ENCODE measurements at regions not wholly inside any gene's neighbourhood (a gene's known extent, or its start where the extent isn't known, plus 50 kb on each side); places are given as distances from the start of the nearest gene placed in this dataset.

GRCh38 chr5:17989036-17989435 lies 354.8 kb downstream of the TAF11L14 start:
- intact Hi-C loops (cut with DNase I; ENCODE audit: low total_unique reads): no loop called here
- Histone ChIP-seq H3K4me1 (no peaks in the 10 kb centered on the region), H3K4me3 (no peak overlapping the region), H3K27me3 (no peaks in the 10 kb centered on the region), H3K36me3 (no peaks in the 10 kb centered on the region), H3K27ac (no peak overlapping the region), H3K9me3 (no peaks in the 10 kb centered on the region)
- DNase-seq (ENCODE audit: low spot score in 2 of 2): no peak
- TF ChIP-seq POLR2AphosphoS5 (IDR thresholded peaks at IDR 0.05) (no peak), POLR2A (IDR thresholded peaks at IDR 0.05) (no peak), CTCF (IDR thresholded peaks at IDR 0.05) (no peak)

- H3K27ac ChIP-seq: no peak overlapping the region
- no peaks in the 10 kb centered on the region for H3K4me1 ChIP-seq
- no peaks in the 10 kb centered on the region for H3K9me3 ChIP-seq
- intact Hi-C loops (cut with DNase I; ENCODE audit: low total_unique reads): no loop called here
- H3K27me3 ChIP-seq: no peaks in the 10 kb centered on the region
- H3K36me3 ChIP-seq: no peaks in the 10 kb centered on the region
- no peak for DNase-seq (ENCODE audit: low spot score in 2 of 2)
- no peak for TF ChIP-seq CTCF (IDR thresholded peaks at IDR 0.05)
- no peak for TF ChIP-seq POLR2A (IDR thresholded peaks at IDR 0.05)
- no peak for TF ChIP-seq POLR2AphosphoS5 (IDR thresholded peaks at IDR 0.05)
- no peak overlapping the region for H3K4me3 ChIP-seq
These were observed 355.6 kb downstream of the TAF11L14 start for GRCh38 chr5:17989567-17990563.

GRCh38 chr5:17991775-17992174 lies 357.5 kb downstream of the TAF11L14 start:
- Histone ChIP-seq H3K27ac (no peak overlapping the region), H3K27me3 (no peaks in the 10 kb centered on the region), H3K4me3 (no peak overlapping the region), H3K9me3 (no peaks in the 10 kb centered on the region), H3K36me3 (no peaks in the 10 kb centered on the region), H3K4me1 (no peaks in the 10 kb centered on the region)
- DNase-seq (ENCODE audit: low spot score in 2 of 2): no peak
- intact Hi-C loops (cut with DNase I; ENCODE audit: low total_unique reads): no loop called here
- no peak for TF ChIP-seq POLR2AphosphoS5 (IDR thresholded peaks at IDR 0.05)
- no peak for TF ChIP-seq CTCF (IDR thresholded peaks at IDR 0.05)
- no peak for TF ChIP-seq POLR2A (IDR thresholded peaks at IDR 0.05)

GRCh38 chr5:17992291-17992690 lies 358.0 kb downstream of the TAF11L14 start:
- DNase-seq (ENCODE audit: low spot score in 2 of 2): no peak
- H3K36me3 ChIP-seq: no peaks in the 10 kb centered on the region
- H3K27ac ChIP-seq: no peak overlapping the region
- H3K4me1 ChIP-seq: no peaks in the 10 kb centered on the region
- intact Hi-C loops (cut with DNase I; ENCODE audit: low total_unique reads): no loop called here
- H3K27me3 ChIP-seq: no peaks in the 10 kb centered on the region
- TF ChIP-seq POLR2A (IDR thresholded peaks at IDR 0.05): no peak
- no peak for TF ChIP-seq CTCF (IDR thresholded peaks at IDR 0.05)
- TF ChIP-seq POLR2AphosphoS5 (IDR thresholded peaks at IDR 0.05): no peak
- H3K9me3 ChIP-seq: no peaks in the 10 kb centered on the region
- H3K4me3 ChIP-seq: no peak overlapping the region

- Histone ChIP-seq H3K4me1 (no peaks in the 10 kb centered on the region), H3K4me3 (no peak overlapping the region), H3K36me3 (no peaks in the 10 kb centered on the region), H3K9me3 (no peaks in the 10 kb centered on the region), H3K27me3 (no peaks in the 10 kb centered on the region), H3K27ac (no peak overlapping the region)
- TF ChIP-seq CTCF (IDR thresholded peaks at IDR 0.05) (no peak), POLR2A (IDR thresholded peaks at IDR 0.05) (no peak), POLR2AphosphoS5 (IDR thresholded peaks at IDR 0.05) (no peak)
- DNase-seq (ENCODE audit: low spot score in 2 of 2): no peak
- intact Hi-C loops (cut with DNase I; ENCODE audit: low total_unique reads): no loop called here
These were observed 361.7 kb downstream of the TAF11L14 start for GRCh38 chr5:17995997-17996396.

All from breast epithelium (tissue), 4 donors.